Endothelial cell of umbilical vein (primary cell): ENCODE measurements at regions not wholly inside any gene's neighbourhood (a gene's known extent, or its start where the extent isn't known, plus 50 kb on each side); places are given as distances from the start of the nearest gene placed in this dataset.

Experiments used
- EZH2 ChIP-seq: IDR thresholded peaks from 2 replicates; pipeline ENCODE4 v1.6.1; 2012; ENCODE audit warnings: borderline replicate concordance, low read depth, mild to moderate bottlenecking, moderate library complexity, low read length, inconsistent platforms; ENCODE audit not compliant: severe bottlenecking
- MYC ChIP-seq: IDR thresholded peaks from one replicate; pipeline ENCODE4 v1.6.1; 2011; ENCODE audit warnings: mild to moderate bottlenecking, low read depth, low read length
- POLR2AphosphoS5 ChIP-seq: IDR thresholded peaks from 2 replicates; pipeline ENCODE4 v1.6.1; 2012; ENCODE audit warnings: low read depth, mild to moderate bottlenecking, control low read depth, low read length, moderate library complexity; ENCODE audit not compliant: insufficient read depth
- TF ChIP-seq, protein P1 (sequence below), 2 donors: IDR thresholded peaks; 1 replicate in 1 of 2; 2 replicates in 1 of 2; pipeline ENCODE4 v1.5.1; 2011; ENCODE audit warnings: low read length in 2 of 2, mild to moderate bottlenecking in 2 of 2, moderate library complexity in 2 of 2, control low read depth in 1 of 2, inconsistent platforms in 1 of 2, low read depth in 1 of 2; ENCODE audit not compliant: insufficient read depth in 1 of 2; ENCODE audit errors: extremely low read depth in 1 of 2

DNA sequence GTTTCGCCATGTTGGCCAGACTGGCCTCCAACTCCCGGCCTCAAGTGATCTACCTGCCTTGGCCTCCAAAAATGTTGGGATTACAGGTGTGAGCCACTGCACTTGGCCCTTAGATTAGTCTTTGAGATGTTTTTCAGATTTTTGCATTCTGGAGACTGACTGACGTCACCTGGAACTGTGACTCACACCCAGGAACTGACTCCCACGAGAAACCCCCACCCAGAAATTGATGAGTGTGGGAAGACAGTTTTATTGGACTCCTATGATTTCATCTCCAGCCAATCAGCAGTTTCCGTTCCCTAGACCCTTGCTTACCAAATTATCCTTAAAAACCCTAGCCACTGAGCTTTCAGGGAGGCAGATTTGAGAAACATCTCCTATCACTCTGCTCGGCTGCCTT lies 867.3 kb downstream of the TYW1 start:
- TF ChIP-seq, protein P1, sequence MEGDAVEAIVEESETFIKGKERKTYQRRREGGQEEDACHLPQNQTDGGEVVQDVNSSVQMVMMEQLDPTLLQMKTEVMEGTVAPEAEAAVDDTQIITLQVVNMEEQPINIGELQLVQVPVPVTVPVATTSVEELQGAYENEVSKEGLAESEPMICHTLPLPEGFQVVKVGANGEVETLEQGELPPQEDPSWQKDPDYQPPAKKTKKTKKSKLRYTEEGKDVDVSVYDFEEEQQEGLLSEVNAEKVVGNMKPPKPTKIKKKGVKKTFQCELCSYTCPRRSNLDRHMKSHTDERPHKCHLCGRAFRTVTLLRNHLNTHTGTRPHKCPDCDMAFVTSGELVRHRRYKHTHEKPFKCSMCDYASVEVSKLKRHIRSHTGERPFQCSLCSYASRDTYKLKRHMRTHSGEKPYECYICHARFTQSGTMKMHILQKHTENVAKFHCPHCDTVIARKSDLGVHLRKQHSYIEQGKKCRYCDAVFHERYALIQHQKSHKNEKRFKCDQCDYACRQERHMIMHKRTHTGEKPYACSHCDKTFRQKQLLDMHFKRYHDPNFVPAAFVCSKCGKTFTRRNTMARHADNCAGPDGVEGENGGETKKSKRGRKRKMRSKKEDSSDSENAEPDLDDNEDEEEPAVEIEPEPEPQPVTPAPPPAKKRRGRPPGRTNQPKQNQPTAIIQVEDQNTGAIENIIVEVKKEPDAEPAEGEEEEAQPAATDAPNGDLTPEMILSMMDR (IDR thresholded peaks at IDR 0.05; ENCODE audit: extremely low read depth in 1 of 2, insufficient read depth in 1 of 2, low read depth in 1 of 2, low read length in 2 of 2): no peak
- no peak for TF ChIP-seq POLR2AphosphoS5
- TF ChIP-seq EZH2: no peak
- TF ChIP-seq MYC: no peak
